GM12865 (cell line): ENCODE measurements at regions not wholly inside any gene's neighbourhood (a gene's known extent, or its start where the extent isn't known, plus 50 kb on each side); places are given as distances from the start of the nearest gene placed in this dataset.

Experiments
- DNase-seq: peaks from one replicate; pipeline ENCODE4 v3.0.0; 2010; ENCODE audit warnings: low read depth
- H3K4me3 ChIP-seq: 2 replicates; pipeline ENCODE4 v1.5.1; 2011; ENCODE audit warnings: mild to moderate bottlenecking, low read depth, low read length, control low read depth
- TF ChIP-seq, protein P1 (sequence below): IDR thresholded peaks from 2 replicates; pipeline ENCODE4 v1.5.1; 2011; ENCODE audit warnings: low read length, control low read depth, low read depth, inconsistent platforms; ENCODE audit not compliant: insufficient read depth; ENCODE audit errors: missing control alignments

DNA sequence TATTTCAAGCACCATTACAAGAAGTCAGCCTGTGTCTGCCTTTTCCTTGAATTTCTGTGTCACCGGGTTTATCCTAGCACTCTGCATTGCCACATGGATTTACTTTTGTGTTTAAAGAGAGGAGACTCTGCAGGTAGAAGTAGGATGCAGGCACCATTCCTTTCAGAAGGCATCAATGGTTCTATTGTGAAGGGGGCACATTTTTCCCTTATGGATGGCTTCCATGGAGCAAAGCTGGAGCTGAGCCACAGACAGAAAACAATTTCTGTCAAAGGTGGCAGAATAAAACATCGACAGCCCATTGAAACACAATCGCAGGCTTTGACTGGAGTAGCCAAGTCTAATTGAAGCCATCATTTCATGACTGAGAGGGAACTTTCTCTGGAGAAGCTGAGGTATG is 288.0 kb upstream of the ANKH start:
- no peak for DNase-seq
- no peak overlapping the region for H3K4me3 ChIP-seq
- TF ChIP-seq, protein P1, sequence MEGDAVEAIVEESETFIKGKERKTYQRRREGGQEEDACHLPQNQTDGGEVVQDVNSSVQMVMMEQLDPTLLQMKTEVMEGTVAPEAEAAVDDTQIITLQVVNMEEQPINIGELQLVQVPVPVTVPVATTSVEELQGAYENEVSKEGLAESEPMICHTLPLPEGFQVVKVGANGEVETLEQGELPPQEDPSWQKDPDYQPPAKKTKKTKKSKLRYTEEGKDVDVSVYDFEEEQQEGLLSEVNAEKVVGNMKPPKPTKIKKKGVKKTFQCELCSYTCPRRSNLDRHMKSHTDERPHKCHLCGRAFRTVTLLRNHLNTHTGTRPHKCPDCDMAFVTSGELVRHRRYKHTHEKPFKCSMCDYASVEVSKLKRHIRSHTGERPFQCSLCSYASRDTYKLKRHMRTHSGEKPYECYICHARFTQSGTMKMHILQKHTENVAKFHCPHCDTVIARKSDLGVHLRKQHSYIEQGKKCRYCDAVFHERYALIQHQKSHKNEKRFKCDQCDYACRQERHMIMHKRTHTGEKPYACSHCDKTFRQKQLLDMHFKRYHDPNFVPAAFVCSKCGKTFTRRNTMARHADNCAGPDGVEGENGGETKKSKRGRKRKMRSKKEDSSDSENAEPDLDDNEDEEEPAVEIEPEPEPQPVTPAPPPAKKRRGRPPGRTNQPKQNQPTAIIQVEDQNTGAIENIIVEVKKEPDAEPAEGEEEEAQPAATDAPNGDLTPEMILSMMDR, result no peak

DNA sequence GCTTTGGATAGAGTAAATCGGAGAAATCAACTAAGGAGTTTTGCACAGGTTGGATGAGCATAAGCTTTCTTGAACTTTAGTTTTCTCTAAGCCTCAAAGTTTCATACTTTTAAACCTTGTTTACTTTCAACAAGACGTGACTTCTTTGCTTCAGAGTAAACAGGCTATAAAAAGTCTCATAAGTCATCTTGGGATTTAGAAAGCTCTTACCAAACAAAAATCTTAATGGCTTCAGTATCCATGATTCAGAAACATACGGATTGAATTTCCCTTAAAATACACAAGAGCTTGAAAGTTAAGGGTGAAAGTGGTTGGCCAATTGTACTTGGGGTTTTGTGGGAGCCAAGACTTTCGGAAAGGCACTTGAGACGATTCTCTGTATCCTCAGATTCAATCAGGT is 270.9 kb upstream of the ANKH start:
- no peak for DNase-seq
- H3K4me3 ChIP-seq, result no peak overlapping the region
- TF ChIP-seq, protein P1, result no peak

DNA sequence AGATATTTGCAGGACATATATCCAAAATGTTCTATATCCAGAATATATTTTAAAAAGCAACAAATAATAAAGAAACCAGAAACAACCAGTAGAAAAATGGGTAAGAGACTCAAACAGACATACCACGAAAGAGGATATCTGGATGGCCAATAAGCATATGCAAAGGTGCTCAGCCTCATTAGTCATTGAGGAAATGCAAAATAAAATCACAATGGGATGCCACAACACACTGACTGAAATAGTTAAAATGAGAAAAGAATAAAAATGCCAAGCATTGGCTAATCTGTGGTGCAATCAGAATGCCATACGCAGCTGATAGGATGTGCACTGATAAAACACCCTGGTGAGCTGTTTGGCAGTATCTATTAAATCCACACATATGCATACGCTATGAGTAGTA is 265.8 kb upstream of the ANKH start:
- no peak overlapping the region for H3K4me3 ChIP-seq
- DNase-seq, result no peak
- TF ChIP-seq, protein P1, result no peak

GRCh38 chr5:15135661-15136060 is 264.1 kb upstream of the ANKH start:
- H3K4me3 ChIP-seq, result no peak overlapping the region
- DNase-seq, result no peak
- TF ChIP-seq, protein P1, result no peak

- H3K4me3 ChIP-seq, result no peak overlapping the region
- no peak for DNase-seq
- TF ChIP-seq, protein P1, result no peak
Measured at GRCh38 chr5:15133456-15133965, 261.9 kb upstream of the ANKH start.

DNA sequence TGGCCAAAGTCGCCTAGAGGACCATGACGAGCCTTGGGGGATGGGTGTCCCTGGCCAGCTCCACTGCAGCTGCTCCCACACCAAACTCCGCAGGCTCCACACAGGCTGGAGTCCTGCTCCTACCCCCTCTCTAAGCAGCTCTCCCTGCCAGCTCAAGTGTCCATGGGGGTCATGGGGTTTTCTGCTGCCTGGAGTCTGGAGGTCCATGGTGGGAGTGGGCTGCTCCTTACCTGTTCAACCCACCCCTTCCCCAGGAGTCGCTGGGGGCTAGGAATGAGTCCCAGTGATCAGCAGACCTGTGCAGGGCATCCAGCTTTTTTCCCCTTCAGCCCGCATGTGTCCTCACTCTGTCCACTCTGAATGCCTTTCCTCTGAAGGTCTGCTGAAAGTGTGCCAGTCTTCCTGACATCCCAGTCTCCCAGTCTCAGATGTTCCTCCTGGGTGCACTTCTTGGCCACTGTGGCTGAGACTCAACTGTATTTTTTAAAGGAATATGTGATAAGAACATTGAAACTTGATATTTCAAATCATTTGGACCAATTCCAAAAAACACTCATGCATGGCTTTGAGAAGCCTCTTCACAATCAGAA is 261.3 kb upstream of the ANKH start:
- no peak for DNase-seq
- TF ChIP-seq, protein P1, result no peak
- no peak overlapping the region for H3K4me3 ChIP-seq

DNA sequence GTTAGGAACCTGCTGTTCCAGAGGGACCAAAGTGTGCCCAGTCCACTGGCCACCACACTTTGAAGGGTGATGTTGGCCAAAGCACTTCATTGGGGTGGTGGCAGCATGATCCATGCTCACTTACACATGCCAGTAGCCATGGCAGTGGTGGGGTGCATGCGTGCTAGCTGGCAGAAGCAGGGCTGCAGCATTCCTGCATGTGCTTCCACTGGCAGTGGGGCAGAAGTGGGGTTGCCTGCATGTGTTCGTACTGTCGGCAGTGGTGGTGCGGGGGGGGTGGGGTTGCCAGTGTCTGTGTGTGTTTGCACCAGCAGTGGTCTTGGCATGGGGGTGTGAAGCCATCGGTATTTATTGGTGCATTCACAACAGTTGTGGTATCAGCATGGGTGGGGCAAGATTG is 260.3 kb upstream of the ANKH start:
- DNase-seq, result no peak
- no peak overlapping the region for H3K4me3 ChIP-seq
- TF ChIP-seq, protein P1, result no peak
